Stimulated activated CD8-positive, alpha-beta memory T cell treated with anti-CD3 and anti-CD28 coated beads, Interleukin-4, amount 100 ng/mL, for 24 hours (primary cell): ENCODE measurements at regions not wholly inside any gene's neighbourhood (a gene's known extent, or its start where the extent isn't known, plus 50 kb on each side); places are given as distances from the start of the nearest gene placed in this dataset.

Experiments used
- DNase-seq: peaks from one replicate; pipeline ENCODE4 v3.0.0-alpha.2; 2020; ENCODE audit warnings: low read depth

- DNase-seq: no peak
Measured at GRCh38 chr9:16314476-16314875, 556.0 kb downstream of the BNC2 start.

DNA sequence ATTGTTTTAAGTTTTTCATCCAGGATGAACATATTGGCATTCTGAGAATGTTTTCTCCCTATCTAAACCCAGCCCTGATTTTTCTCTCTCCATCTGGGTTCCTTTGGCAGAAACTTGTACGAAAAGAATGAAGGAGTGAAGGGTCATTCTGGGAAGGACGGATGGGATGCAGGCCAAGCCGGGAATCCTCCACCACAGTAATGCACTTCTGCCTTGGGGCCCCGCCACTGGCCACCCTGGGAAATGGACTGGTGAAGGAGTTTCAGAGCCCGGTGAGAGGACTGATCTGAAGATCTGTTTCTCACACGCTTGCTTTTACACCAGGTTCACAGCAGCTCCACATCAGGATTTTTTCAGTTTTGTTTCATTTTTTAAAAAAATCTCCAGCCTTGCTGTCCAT, 554.8 kb downstream of the BNC2 start:
- DNase-seq: no peak

DNA sequence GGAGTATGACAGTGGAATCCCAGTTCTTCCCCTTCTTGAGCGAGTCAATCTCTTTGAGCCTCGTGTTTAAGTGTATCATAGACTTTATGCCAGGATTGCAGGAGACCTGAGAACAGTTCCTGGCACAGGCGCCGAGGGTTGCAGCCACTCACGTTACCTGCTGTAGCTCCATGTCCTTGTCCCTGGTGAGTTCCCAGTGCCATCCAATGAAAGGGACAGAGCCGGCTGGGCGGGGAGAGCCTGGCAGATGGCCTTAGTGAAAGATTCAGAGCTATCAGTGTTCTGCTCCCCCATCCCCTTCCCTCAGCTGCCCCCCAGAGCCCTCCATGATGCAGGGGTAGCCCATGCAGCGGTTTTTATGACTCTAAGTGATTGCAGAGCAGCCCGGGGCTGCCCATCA, 554.0 kb downstream of the BNC2 start:
- DNase-seq: no peak

DNA sequence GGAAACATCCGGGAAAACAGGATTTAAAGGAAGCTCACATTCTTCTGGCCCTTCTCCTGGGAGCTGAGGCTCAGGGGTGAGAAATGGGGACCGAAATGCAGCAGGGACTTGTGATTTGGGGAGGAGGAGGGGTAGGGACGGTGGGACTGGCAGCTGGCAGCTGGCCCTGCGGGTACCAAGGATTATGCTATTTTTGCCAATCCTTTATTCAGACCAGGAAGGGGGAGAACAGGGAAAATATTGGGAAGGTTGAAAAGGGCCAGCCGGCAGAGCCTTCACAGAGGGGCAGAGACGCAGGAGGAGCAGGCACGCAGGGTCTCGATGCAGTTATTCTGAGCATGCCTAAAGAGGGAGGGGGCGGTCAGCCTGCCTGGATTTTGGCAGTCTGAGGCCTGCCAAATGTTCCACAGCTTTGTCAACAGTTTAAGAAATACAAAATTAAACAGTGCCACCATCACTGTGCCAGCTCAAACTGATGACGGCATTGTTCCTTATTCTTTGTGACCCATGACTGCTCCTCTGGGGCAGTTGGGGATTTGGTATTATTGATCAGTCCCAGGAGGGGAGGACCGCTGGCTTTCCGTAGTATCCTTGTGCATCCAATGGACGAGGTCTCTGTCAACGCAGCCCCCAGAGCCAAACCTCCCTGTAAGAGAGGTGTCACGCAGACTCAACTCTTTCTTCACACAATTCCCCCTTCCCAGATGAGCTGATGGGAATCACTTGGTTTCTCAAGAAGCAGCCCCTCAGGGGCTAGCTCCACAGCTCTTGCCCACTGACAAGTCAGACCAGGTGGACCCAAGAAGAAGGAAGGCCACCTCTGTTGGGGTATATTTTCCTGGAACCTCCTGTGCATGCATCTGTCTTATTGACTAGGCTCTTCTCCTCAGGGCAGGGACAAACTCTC, 553.3 kb downstream of the BNC2 start:
- no peak for DNase-seq

DNA sequence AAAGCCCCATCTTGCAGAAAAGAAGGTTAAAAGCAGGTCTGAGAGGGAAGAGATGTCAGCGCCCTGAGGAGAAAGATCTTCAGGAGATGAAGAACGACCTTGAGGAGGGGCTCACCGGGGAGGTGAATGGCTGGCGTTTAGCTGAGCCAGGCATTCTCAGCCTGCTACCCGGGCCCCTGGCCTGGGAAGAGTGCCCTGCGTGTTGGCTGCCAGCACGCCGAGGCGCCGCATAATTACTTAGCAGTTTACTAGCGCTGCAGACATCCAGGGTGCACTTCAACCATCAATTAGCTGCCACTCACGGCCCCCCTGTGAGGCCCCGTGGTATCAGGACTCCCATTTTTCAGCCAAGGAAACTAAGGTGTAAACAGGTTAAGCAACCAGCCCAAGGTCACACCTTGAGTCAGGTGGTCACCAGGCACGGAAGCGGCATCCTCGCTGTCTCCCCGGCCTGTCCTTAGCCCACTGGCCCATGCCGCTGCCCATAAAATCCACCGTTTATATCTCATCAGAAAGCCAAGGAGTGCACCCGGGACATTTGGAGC, 551.9 kb downstream of the BNC2 start:
- no peak for DNase-seq

DNA sequence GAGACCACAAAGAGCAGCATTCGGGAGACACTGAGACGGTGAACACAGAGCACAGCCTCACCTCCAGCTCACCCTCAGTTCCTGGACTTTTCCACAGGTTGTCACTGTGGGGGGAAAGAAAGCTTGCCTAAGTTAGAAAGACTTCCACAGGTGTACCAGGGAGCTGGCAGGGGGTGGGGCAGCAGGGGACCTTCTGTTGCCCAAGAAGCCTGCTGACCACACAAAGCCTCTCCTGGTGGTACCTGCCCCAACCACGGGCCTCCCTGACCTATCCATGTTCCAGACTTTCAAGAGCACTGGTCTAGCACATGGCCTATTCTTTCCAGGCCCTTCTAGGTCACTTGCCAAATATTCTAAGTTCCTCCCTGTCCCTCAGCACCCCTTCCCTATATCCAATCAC, 550.8 kb downstream of the BNC2 start:
- no peak for DNase-seq

GRCh38 chr9:16320338-16320902, 550.0 kb downstream of the BNC2 start:
- no peak for DNase-seq

- DNase-seq: no peak
Measured at GRCh38 chr9:16321461-16322119, 548.9 kb downstream of the BNC2 start.

GRCh38 chr9:16322849-16323248, 547.6 kb downstream of the BNC2 start:
- no peak for DNase-seq

DNA sequence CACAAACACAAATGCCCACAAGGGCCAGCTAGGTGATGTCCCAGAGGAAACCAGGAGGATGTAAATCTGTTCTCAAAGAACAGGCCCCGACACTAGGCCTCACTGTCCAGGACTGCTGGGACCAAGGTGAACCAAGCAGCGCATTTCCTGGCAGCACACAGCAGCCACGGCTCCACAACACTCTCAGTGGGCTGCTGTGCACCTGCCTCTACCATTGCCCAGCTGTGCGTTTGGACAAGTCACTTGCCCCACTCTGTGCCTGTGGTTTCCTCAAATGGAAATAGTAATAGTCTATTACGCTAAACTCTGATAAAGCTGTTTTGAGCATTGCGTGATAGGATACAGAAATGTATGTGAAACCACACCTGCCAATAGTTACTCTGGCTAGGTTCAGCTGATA, 544.5 kb downstream of the BNC2 start:
- no peak for DNase-seq

DNA sequence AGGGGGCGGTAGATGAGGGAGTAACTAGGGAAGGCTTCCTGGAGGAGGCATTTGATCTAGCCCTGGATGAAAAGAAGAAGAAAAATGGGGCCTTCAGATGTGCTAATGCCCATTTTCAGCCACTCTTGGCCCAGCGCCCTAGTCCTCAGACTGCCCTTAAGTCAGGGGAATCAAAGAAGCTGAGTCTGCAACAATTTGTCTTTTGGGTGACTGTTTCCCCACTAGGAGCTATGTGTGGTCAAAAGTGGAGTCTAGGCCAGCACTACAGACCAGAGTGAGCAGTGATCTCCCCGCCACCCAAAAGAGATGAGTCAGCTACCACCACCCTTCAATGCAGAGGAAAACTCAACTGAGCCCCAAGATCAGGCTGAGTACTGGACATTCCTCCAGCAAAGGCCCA, 542.1 kb downstream of the BNC2 start:
- no peak for DNase-seq

GRCh38 chr9:16329671-16330113, 540.8 kb downstream of the BNC2 start:
- DNase-seq: no peak

DNA sequence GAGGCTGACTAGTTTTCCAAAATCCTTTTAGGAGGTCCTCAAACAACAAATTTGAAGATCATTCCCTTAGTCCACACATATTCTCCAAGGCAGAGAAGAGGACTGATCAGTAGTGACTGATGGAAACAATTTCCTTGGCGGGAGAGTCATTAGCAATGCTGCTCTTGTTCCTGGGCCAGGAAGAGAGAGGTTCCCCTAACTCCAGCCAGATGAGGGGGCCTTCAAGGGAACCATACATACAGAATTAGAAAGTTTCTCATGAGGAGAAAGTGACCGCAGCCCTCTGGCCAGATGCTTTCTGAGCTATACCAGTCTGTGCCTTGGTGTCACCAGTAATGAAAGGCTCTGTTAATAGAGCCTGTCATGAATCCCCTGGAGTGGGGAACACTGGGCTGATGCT, 539.4 kb downstream of the BNC2 start:
- DNase-seq: no peak

DNA sequence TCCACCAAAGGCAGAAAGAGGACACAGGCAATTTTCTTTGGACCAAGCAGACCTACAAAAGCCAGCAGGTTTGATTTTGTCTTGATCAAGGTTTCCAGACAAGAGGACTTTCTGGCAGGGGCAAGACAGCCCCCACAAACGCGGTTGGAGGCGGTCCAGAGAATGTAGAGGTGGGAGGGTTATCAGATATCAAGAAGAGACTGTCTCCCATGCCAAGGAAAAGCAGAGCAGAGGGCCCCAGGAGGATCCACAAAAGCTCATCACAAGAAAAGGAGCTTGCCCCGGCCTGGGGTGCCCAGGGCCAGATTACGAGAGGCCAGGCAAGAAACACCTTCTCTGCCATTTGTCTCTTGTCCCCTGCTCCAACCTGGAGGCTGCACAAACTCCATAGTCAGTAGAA, 538.9 kb downstream of the BNC2 start:
- no peak for DNase-seq

DNA sequence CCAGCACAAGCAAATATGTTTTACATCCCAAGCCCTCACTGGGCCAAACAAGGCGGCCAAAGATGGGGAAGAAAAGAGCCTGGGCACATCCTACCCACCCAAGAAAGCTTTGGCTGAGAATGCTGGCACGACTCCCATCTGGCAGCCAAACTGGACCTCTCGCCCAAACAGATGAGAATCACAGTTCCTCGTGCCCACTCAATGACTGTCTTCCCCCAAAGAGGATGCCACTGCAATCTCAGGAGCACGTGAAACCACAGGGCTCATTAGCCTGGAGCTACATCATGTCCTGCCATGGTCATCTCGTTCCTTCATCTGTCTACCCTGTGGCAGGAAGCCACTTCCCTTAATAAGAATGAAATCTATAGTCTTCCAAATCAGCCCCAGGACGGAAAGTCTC, 536.8 kb downstream of the BNC2 start:
- no peak for DNase-seq

- DNase-seq: no peak
Measured at GRCh38 chr9:16335788-16336580, 534.5 kb downstream of the BNC2 start.

DNA sequence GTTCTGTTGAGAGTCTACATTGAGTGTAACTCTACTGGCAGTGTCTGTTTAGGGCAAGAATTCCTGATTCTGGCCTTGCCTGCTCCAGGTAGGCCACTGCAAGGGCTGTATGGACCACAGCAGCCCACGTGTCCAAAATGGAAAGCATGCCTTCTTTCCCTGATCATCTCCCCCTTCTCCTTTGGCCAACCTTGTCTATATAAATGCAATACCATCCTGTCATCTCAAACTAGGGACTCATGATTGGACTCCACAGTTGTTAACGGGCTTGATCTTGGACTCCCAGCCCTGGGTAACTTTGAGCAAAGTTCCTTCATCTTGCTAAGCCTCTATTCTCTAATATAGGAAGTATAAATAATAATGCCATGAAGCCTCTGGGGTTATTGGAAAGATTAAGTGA, 533.6 kb downstream of the BNC2 start:
- DNase-seq: no peak

DNA sequence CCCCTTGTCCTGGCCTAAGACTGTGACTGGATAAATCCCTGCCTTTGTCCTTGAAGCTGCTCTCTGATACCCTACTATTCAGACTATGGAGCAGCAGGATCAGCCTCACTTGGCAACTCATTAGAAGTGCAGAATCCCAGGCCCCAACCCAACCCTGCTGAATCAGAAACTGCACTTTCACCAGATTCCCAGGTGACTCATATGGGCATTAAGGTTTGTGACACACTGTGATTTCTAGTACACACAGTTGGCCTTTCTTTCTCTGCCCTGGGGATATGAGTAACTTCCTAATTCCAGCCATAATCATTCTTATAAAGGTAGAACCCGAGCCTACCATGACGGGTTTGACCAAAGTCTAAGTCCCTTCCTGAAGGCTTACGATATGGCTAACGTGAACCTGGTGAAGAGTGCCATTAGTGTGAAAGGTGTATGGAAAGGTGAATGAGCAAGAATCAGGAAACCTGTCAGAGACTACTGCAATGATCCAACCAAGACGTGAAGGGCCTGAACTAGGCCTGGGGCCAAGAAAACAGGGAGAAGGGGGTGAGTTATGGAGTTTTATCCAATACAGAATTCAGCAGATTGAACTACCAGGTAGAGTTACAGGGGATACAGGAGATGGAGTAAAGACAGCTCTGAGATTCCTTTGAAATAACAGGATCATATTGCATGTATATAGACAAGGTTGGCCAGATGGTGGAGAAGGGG, 533.0 kb downstream of the BNC2 start:
- DNase-seq: no peak

DNA sequence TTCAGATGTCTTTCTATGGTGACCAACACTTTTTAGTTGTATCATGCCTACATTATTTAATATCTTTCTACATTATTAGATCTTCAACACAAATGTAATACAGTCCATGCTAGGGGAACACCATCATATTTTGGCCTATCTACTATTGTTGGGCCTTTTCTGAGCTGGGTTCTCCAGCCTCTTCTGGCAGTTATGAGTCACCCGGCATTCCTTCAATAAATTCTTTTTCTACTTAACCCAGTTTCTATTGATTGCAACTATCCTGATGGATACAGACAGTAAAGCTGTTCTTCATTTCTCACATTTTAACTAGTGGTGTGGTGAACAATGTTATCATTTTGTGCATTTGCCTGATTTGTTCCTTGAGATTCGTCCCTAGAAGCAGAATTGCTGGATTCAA, 529.3 kb downstream of the BNC2 start:
- DNase-seq: no peak

GRCh38 chr9:16342246-16343020, 528.0 kb downstream of the BNC2 start:
- DNase-seq: no peak
